Astrocyte (in vitro differentiated cells and primary cell): ENCODE measurements at regions not wholly inside any gene's neighbourhood (a gene's known extent, or its start where the extent isn't known, plus 50 kb on each side); places are given as distances from the start of the nearest gene placed in this dataset.

ENCODE experiments used
- CTCF ChIP-seq: IDR thresholded peaks from 2 replicates; pipeline ENCODE4 v1.5.1; 2011; ENCODE audit warnings: low read depth, mild to moderate bottlenecking, inconsistent platforms, low read length, moderate library complexity; ENCODE audit not compliant: insufficient read depth
- EZH2 ChIP-seq: IDR thresholded peaks from 2 replicates; pipeline ENCODE4 v1.6.1; 2012; ENCODE audit warnings: mild to moderate bottlenecking, low read length, inconsistent platforms; ENCODE audit not compliant: insufficient read depth

- no peak for TF ChIP-seq CTCF
- no peak for TF ChIP-seq EZH2
These were observed 58.0 kb upstream of the MTNR1B start for GRCh38 chr11:92911478-92911877.
